Peyer's patch (tissue), 4 donors: ENCODE measurements at regions not wholly inside any gene's neighbourhood (a gene's known extent, or its start where the extent isn't known, plus 50 kb on each side); places are given as distances from the start of the nearest gene placed in this dataset.

Experiments used
- CTCF ChIP-seq, 6 experiments: fragments of 450-650 bp in 4 of 6; fragments of 200-600 bp in 2 of 6; sonication (generic) in 1 of 6; IDR thresholded peaks; one replicate each; pipeline ENCODE4 v1.5.1; 2017 to 2019; ENCODE audit warnings: antibody characterized with exemption in 6 of 6, mild to moderate bottlenecking in 3 of 6, moderate library complexity in 1 of 6
- POLR2A ChIP-seq, 2 donors: fragments of 450-650 bp; IDR thresholded peaks; one replicate each; pipeline ENCODE4 v1.5.1; 2017; ENCODE audit warnings: antibody characterized with exemption in 2 of 2, mild to moderate bottlenecking in 2 of 2, moderate library complexity in 2 of 2

- TF ChIP-seq POLR2A (IDR thresholded peaks at IDR 0.05) (no peak), CTCF (IDR thresholded peaks at IDR 0.05) (no peak)
Observed at GRCh38 chr10:4626919-4627318, 199.1 kb upstream of the AKR1E2 start.
